ENCODE measurements at regions not wholly inside any gene's neighbourhood (a gene's known extent, or its start where the extent isn't known, plus 50 kb on each side); places are given as distances from the start of the nearest gene placed in this dataset.

DNA sequence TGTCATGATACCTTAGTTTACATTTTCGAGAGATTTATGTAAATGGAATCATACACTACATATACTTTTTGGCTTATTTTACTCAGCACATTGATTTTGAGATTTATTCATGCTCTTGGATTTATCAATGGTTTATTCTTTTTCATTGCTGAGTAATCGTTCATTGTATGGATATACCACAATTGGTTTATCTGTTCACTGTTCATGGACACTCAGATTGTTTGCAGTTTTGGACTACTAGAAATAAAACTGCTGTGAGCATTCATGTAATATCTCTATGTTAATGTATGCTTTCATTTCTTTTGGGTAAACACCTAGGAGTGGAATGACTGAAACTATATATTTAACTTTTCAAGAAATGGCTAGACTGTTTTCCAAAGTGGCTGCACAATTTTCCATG, 550.9 kb upstream of the ADAMTS9 start:
- no peaks in the 10 kb centered on the region for H3K27me3 Mint-ChIP-seq (ENCODE audit: unreplicated experiment)
- H3K27ac Mint-ChIP-seq (ENCODE audit: unreplicated experiment) = no peak overlapping the region
- TF ChIP-seq, protein P1, sequence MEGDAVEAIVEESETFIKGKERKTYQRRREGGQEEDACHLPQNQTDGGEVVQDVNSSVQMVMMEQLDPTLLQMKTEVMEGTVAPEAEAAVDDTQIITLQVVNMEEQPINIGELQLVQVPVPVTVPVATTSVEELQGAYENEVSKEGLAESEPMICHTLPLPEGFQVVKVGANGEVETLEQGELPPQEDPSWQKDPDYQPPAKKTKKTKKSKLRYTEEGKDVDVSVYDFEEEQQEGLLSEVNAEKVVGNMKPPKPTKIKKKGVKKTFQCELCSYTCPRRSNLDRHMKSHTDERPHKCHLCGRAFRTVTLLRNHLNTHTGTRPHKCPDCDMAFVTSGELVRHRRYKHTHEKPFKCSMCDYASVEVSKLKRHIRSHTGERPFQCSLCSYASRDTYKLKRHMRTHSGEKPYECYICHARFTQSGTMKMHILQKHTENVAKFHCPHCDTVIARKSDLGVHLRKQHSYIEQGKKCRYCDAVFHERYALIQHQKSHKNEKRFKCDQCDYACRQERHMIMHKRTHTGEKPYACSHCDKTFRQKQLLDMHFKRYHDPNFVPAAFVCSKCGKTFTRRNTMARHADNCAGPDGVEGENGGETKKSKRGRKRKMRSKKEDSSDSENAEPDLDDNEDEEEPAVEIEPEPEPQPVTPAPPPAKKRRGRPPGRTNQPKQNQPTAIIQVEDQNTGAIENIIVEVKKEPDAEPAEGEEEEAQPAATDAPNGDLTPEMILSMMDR (IDR thresholded peaks at IDR 0.05; ENCODE audit: unreplicated experiment) = no peak
- no peak for DNase-seq (ENCODE audit: low spot score)
- H3K4me3 Mint-ChIP-seq (ENCODE audit: unreplicated experiment) = no peak overlapping the region
- no peaks in the 10 kb centered on the region for H3K4me1 Mint-ChIP-seq (ENCODE audit: unreplicated experiment)
- no peaks in the 10 kb centered on the region for H3K9me3 Mint-ChIP-seq (ENCODE audit: unreplicated experiment)
- no peaks in the 10 kb centered on the region for H3K36me3 Mint-ChIP-seq (ENCODE audit: low read depth, unreplicated experiment)

- Mint-ChIP-seq H3K27me3 (ENCODE audit: unreplicated experiment) (peaks cover 2% of the 10 kb centered on the region), H3K4me1 (ENCODE audit: unreplicated experiment) (no peaks in the 10 kb centered on the region), H3K4me3 (ENCODE audit: unreplicated experiment) (no peak overlapping the region), H3K27ac (ENCODE audit: unreplicated experiment) (no peak overlapping the region), H3K9me3 (ENCODE audit: unreplicated experiment) (no peaks in the 10 kb centered on the region), H3K36me3 (ENCODE audit: low read depth, unreplicated experiment) (no peaks in the 10 kb centered on the region)
- DNase-seq (ENCODE audit: low spot score) = no peak
- TF ChIP-seq, protein P1 (IDR thresholded peaks at IDR 0.05; ENCODE audit: unreplicated experiment) = no peak
Observed at GRCh38 chr3:65234499-65234898, 546.7 kb upstream of the ADAMTS9 start.

- TF ChIP-seq, protein P1 (IDR thresholded peaks at IDR 0.05; ENCODE audit: unreplicated experiment) = no peak
- H3K4me1 Mint-ChIP-seq (ENCODE audit: unreplicated experiment) = no peaks in the 10 kb centered on the region
- DNase-seq (ENCODE audit: low spot score) = no peak
- H3K27ac Mint-ChIP-seq (ENCODE audit: unreplicated experiment) = no peak overlapping the region
- H3K4me3 Mint-ChIP-seq (ENCODE audit: unreplicated experiment) = no peak overlapping the region
- no peaks in the 10 kb centered on the region for H3K36me3 Mint-ChIP-seq (ENCODE audit: low read depth, unreplicated experiment)
- no peaks in the 10 kb centered on the region for H3K9me3 Mint-ChIP-seq (ENCODE audit: unreplicated experiment)
- peaks cover 2% of the 10 kb centered on the region for H3K27me3 Mint-ChIP-seq (ENCODE audit: unreplicated experiment)
Observed at GRCh38 chr3:65233561-65233960, 545.8 kb upstream of the ADAMTS9 start.

DNA sequence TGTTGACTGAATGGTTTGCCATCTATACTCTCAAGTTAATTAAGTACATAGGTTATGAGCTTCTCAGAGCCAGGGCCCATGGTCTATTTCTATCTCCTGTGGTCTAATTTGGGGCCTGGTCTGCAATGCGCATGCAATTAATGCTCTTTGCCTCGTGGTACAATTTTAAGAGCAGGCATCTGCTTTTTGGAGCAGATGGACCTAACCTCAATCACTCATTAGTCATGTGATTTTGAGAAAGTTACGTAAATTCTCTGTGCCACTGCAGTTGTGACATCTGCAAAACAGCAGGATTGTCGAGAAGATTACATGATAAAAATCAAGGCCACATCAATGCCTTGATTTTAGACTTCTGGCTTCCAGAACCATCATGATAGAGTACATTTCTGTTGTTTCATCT, 543.7 kb upstream of the ADAMTS9 start:
- TF ChIP-seq, protein P1 (IDR thresholded peaks at IDR 0.05; ENCODE audit: unreplicated experiment) = no peak
- no peak overlapping the region for H3K4me3 Mint-ChIP-seq (ENCODE audit: unreplicated experiment)
- H3K9me3 Mint-ChIP-seq (ENCODE audit: unreplicated experiment) = no peaks in the 10 kb centered on the region

DNA sequence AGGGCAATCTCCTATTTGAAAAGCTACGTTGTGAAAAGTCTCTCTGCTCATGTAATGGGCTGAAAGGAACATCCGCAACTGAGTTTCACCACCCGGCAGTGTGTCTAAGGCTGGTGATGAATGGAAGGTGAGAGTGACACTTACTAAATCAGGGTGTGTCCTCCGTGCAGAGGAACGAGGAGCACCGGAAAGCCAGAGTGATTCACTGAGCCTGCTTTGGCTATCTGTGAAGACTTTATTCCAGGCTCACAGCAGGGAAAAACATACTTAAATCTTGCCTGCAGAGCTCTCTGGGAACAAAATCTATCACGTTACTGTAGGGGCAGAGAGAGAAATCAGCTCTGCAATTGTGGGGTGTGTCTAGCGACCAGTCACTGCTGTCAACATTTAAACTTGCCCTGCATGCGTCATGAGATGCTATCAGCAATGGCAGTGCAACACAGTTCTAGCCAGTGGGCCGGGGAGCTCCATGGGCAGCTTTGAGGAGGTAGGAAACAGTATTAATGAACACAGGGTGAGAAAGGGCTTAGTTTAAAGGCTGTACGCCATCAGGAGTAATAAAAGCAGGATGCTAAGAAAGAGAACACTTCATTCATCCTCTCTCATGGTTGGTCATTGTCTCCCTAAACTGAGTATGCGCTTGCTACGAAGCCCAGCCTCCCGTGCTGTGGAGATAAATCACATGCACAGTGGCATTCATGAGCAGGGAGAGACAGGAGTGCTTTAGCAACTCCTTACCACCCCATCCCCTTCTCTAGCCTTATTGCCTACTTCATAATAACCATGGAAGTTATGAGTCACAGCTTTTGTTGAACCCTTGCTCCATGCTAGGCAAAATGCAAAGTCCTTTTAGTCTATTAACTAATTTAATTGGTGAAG, 542.7 kb upstream of the ADAMTS9 start:
- TF ChIP-seq, protein P1 (IDR thresholded peaks at IDR 0.05; ENCODE audit: unreplicated experiment) = no peak
- DNase-seq (ENCODE audit: low spot score) = no peak
- Mint-ChIP-seq H3K4me3 (ENCODE audit: unreplicated experiment) (no peak overlapping the region), H3K9me3 (ENCODE audit: unreplicated experiment) (no peaks in the 10 kb centered on the region), H3K36me3 (ENCODE audit: low read depth, unreplicated experiment) (no peaks in the 10 kb centered on the region), H3K27me3 (ENCODE audit: unreplicated experiment) (peaks cover 2% of the 10 kb centered on the region), H3K27ac (ENCODE audit: unreplicated experiment) (no peak overlapping the region), H3K4me1 (ENCODE audit: unreplicated experiment) (no peaks in the 10 kb centered on the region)

More for the DNA sequence above, 543.7 kb upstream of the ADAMTS9 start:
- Mint-ChIP-seq H3K36me3 (ENCODE audit: low read depth, unreplicated experiment) (no peaks in the 10 kb centered on the region), H3K27me3 (ENCODE audit: unreplicated experiment) (peaks cover 2% of the 10 kb centered on the region), H3K4me1 (ENCODE audit: unreplicated experiment) (no peaks in the 10 kb centered on the region), H3K27ac (ENCODE audit: unreplicated experiment) (no peak overlapping the region)
- no peak for DNase-seq (ENCODE audit: low spot score)

All from endothelial cell (in vitro differentiated cells).